Activated T-helper 1 cell treated with anti-CD3 and anti-CD28 coated beads, Interleukin-12 subunit alpha, Interleukin-12 subunit beta, Interleukin-2, Interleukin-4 antibody, amounts not matched to agents 30 ng/mL and 10 ng/mL and 1 ng/mL, durations not matched to agents 14 hours and 24 hours and 36 hours (primary cell): ENCODE measurements at regions not wholly inside any gene's neighbourhood (a gene's known extent, or its start where the extent isn't known, plus 50 kb on each side); places are given as distances from the start of the nearest gene placed in this dataset.

Experiments used
- DNase-seq: peaks from one replicate; pipeline ENCODE4 v3.0.0; 2021; ENCODE audit warnings: low spot score
- H3K27ac Mint-ChIP-seq: one replicate; pipeline ENCODE4 v1.8.0; 2021; ENCODE audit warnings: mild to moderate bottlenecking, mixed read lengths
- H3K27me3 Mint-ChIP-seq: one replicate; pipeline ENCODE4 v1.8.0; 2022; ENCODE audit warnings: mild to moderate bottlenecking, moderate library complexity, mixed read lengths; ENCODE audit not compliant: insufficient read depth
- H3K36me3 Mint-ChIP-seq: one replicate; pipeline ENCODE4 v1.8.0; 2021; ENCODE audit warnings: low read depth, mixed read lengths
- H3K4me1 Mint-ChIP-seq: one replicate; pipeline ENCODE4 v1.8.0; 2021; ENCODE audit warnings: low read depth, mixed read lengths
- H3K4me3 Mint-ChIP-seq: one replicate; pipeline ENCODE4 v1.8.0; 2021; ENCODE audit warnings: mild to moderate bottlenecking, moderate library complexity, mixed read lengths
- H3K9me3 Mint-ChIP-seq: one replicate; pipeline ENCODE4 v1.8.0; 2021; ENCODE audit warnings: mixed read lengths
- intact Hi-C: fragments of 100-400 bp; cut with micrococcal nuclease; formaldehyde crosslinking; loops from one replicate; pipeline ENCODE4 v1.15.1; 2024

- no peaks in the 10 kb centered on the region for H3K4me1 Mint-ChIP-seq
- H3K27ac Mint-ChIP-seq = no peak overlapping the region
- intact Hi-C loops = no loop called here
Observed at GRCh38 chr5:175813943-175814630, 57.3 kb upstream of the CPLX2 start.

GRCh38 chr5:175814691-175815090 is 56.7 kb upstream of the CPLX2 start:
- no peak overlapping the region for H3K4me3 Mint-ChIP-seq
- H3K27ac Mint-ChIP-seq = no peak overlapping the region
- H3K4me1 Mint-ChIP-seq = no peaks in the 10 kb centered on the region
- no peaks in the 10 kb centered on the region for H3K9me3 Mint-ChIP-seq
- no peaks in the 10 kb centered on the region for H3K27me3 Mint-ChIP-seq
- no peak for DNase-seq
- H3K36me3 Mint-ChIP-seq = no peaks in the 10 kb centered on the region
- intact Hi-C loops = no loop called here

More at GRCh38 chr5:175813943-175814630, 57.3 kb upstream of the CPLX2 start:
- Mint-ChIP-seq H3K9me3 (no peaks in the 10 kb centered on the region), H3K27me3 (no peaks in the 10 kb centered on the region), H3K4me3 (no peak overlapping the region), H3K36me3 (no peaks in the 10 kb centered on the region)
- no peak for DNase-seq

- no peak for DNase-seq
- Mint-ChIP-seq H3K9me3 (no peaks in the 10 kb centered on the region), H3K27me3 (no peaks in the 10 kb centered on the region), H3K4me1 (no peaks in the 10 kb centered on the region), H3K4me3 (no peak overlapping the region), H3K36me3 (no peaks in the 10 kb centered on the region), H3K27ac (no peak overlapping the region)
- intact Hi-C loops = no loop called here
Observed at GRCh38 chr5:175815126-175815913, 56.1 kb upstream of the CPLX2 start.

DNA sequence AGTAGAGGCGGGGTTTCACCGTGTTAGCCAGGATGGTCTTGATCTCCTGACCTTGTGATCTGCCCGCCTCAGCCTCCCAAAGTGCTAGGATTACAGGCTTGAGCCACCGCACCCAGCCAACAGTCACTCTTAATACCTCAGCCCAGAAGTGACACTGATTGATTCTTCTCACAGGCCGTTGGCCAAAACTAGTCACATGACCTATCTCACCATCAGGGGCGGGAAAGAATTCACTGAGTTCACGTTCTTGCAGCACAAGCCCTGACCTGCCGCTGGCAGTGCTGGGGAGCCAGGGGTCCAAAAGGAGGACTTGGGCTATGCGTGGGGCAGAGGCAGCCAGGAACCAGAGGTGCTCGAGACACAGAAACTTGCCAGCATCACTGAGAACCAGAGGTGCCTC is 55.0 kb upstream of the CPLX2 start:
- Mint-ChIP-seq H3K4me3 (no peak overlapping the region), H3K27me3 (peaks cover 2% of the 10 kb centered on the region), H3K4me1 (no peaks in the 10 kb centered on the region), H3K9me3 (no peaks in the 10 kb centered on the region), H3K27ac (no peak overlapping the region), H3K36me3 (no peaks in the 10 kb centered on the region)
- no peak for DNase-seq
- intact Hi-C loops = no loop called here

DNA sequence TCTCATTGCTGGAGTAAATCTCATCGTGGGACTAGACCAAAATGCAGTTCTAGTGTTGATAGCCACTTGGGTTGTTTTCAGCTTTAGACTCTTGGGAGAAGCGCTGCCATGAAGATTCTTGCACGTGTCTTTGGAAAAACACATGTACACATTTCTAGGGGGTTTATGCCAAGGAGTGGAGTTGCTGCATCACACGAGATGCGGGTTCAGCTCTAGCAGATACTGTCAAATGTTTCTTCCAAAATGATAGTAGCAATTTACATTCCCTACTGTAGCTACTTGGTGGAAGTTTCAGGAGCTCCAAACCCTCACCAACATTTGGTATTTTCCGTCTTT is 52.3 kb upstream of the CPLX2 start:
- no peak overlapping the region for H3K27ac Mint-ChIP-seq
- peaks cover 22% of the 10 kb centered on the region for H3K4me1 Mint-ChIP-seq
- peaks cover 2% of the 10 kb centered on the region for H3K27me3 Mint-ChIP-seq
- H3K36me3 Mint-ChIP-seq = no peaks in the 10 kb centered on the region
- H3K4me3 Mint-ChIP-seq = no peak overlapping the region
- H3K9me3 Mint-ChIP-seq = peaks cover 3% of the 10 kb centered on the region
- DNase-seq = no peak
- intact Hi-C loops = no loop called here

DNA sequence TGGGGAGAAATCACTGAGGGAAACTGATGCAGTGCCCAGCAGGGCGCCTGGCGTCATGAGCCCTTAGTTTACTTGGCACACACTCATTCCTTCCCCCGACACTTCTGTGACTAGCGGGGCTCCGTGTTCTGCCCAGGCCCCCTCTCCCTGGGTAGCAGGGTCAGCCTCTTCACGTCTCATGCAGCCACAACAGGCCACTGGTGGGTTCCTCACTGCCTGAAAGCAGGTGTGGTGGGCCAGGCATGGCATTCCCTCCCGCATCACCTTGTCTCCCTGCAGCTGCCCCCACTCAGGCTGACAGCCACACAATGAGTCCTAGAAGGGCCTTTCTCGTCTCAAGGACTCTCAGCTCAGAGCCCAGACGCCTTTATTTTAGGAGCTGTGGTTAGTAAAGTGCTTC is 51.1 kb upstream of the CPLX2 start:
- peaks cover 3% of the 10 kb centered on the region for H3K9me3 Mint-ChIP-seq
- H3K4me1 Mint-ChIP-seq = peaks cover 22% of the 10 kb centered on the region
- H3K27me3 Mint-ChIP-seq = peaks cover 4% of the 10 kb centered on the region
- H3K36me3 Mint-ChIP-seq = no peaks in the 10 kb centered on the region
- H3K27ac Mint-ChIP-seq = no peak overlapping the region
- intact Hi-C loops = loop anchor here (5.0 kb wide), 2 partner anchors 168 to 298 kb away; no protein-coding TSS in a partner anchor
- H3K4me3 Mint-ChIP-seq = no peak overlapping the region
- DNase-seq = no peak
